Trophoblast cell (in vitro differentiated cells and primary cell): ENCODE measurements at regions not wholly inside any gene's neighbourhood (a gene's known extent, or its start where the extent isn't known, plus 50 kb on each side); places are given as distances from the start of the nearest gene placed in this dataset.

Experiments
- DNase-seq, 2 donors: peaks; one replicate each; pipeline ENCODE4 v3.0.0-alpha.2; 2016
- H2AFZ ChIP-seq: 2 replicates; pipeline ENCODE4 v1.6.1; 2013; ENCODE audit warnings: low read length, moderate library complexity, mild to moderate bottlenecking; ENCODE audit not compliant: insufficient read depth, poor library complexity
- H2AK5ac ChIP-seq: 2 replicates; pipeline ENCODE4 v1.6.1; 2013; ENCODE audit warnings: mild to moderate bottlenecking, low read length
- H2BK120ac ChIP-seq: 2 replicates; pipeline ENCODE4 v1.6.1; 2013; ENCODE audit warnings: low read length, mild to moderate bottlenecking, moderate library complexity; ENCODE audit not compliant: insufficient read depth, poor library complexity
- H2BK12ac ChIP-seq: 2 replicates; pipeline ENCODE4 v1.6.1; 2013; ENCODE audit warnings: mild to moderate bottlenecking, low read length, moderate library complexity
- H2BK5ac ChIP-seq: 2 replicates; pipeline ENCODE4 v1.6.1; 2013; ENCODE audit warnings: low read length, low read depth, moderate library complexity, mild to moderate bottlenecking; ENCODE audit not compliant: poor library complexity
- H3K14ac ChIP-seq: 2 replicates; pipeline ENCODE4 v1.6.1; 2013; ENCODE audit warnings: mild to moderate bottlenecking, low read length
- H3K18ac ChIP-seq: 2 replicates; pipeline ENCODE4 v1.6.1; 2013; ENCODE audit warnings: mild to moderate bottlenecking, low read length
- H3K23ac ChIP-seq: 2 replicates; pipeline ENCODE4 v1.6.1; 2013; ENCODE audit warnings: low read length
- H3K27ac ChIP-seq: 2 replicates; pipeline ENCODE4 v1.5.1; 2013; ENCODE audit warnings: low read depth, mild to moderate bottlenecking, inconsistent platforms, low read length, moderate library complexity
- H3K27me3 ChIP-seq: 2 replicates; pipeline ENCODE4 v1.6.1; 2013; ENCODE audit warnings: inconsistent platforms, mild to moderate bottlenecking, low read length, moderate library complexity; ENCODE audit not compliant: insufficient read depth
- H3K36me3 ChIP-seq, 2 experiments: 1 replicate in 1 of 2; 2 replicates in 1 of 2; pipeline ENCODE4 v1.6.1; 2013; ENCODE audit warnings: low read length in 2 of 2, mild to moderate bottlenecking in 2 of 2, moderate library complexity in 1 of 2; ENCODE audit not compliant: insufficient read depth in 2 of 2, control insufficient read depth in 1 of 2
- H3K4ac ChIP-seq: 2 replicates; pipeline ENCODE4 v1.6.1; 2013; ENCODE audit warnings: low read depth, mild to moderate bottlenecking, low read length, moderate library complexity
- H3K4me1 ChIP-seq, 2 experiments: 1 replicate in 1 of 2; 2 replicates in 1 of 2; pipeline ENCODE4 v1.6.1; 2013; ENCODE audit warnings: low read length in 2 of 2, mild to moderate bottlenecking in 2 of 2, moderate library complexity in 1 of 2; ENCODE audit not compliant: insufficient read depth in 2 of 2, control insufficient read depth in 1 of 2
- H3K4me2 ChIP-seq: 2 replicates; pipeline ENCODE4 v1.6.1; 2013; ENCODE audit warnings: inconsistent platforms, mild to moderate bottlenecking, low read length, moderate library complexity
- H3K4me3 ChIP-seq: 2 replicates; pipeline ENCODE4 v1.5.1; 2013; ENCODE audit warnings: mild to moderate bottlenecking, low read depth, low read length, inconsistent platforms
- H3K79me1 ChIP-seq: one replicate; pipeline ENCODE4 v1.6.1; 2013; ENCODE audit warnings: low read length
- H3K79me2 ChIP-seq: 2 replicates; pipeline ENCODE4 v1.6.1; 2013; ENCODE audit warnings: low read length, mild to moderate bottlenecking; ENCODE audit not compliant: control insufficient read depth, insufficient read depth, poor library complexity
- H3K9ac ChIP-seq: 2 replicates; pipeline ENCODE4 v1.6.1; 2013; ENCODE audit warnings: mild to moderate bottlenecking, low read length
- H3K9me3 ChIP-seq: 2 replicates; pipeline ENCODE4 v1.6.1; 2013; ENCODE audit warnings: low read depth, mild to moderate bottlenecking, control low read depth, inconsistent platforms, low read length; ENCODE audit not compliant: insufficient read depth
- H4K12ac ChIP-seq: 2 replicates; pipeline ENCODE4 v1.6.1; 2013; ENCODE audit warnings: low read depth, mild to moderate bottlenecking, low read length, moderate library complexity
- H4K8ac ChIP-seq: 2 replicates; pipeline ENCODE4 v1.6.1; 2013; ENCODE audit warnings: low read depth, mild to moderate bottlenecking, low read length, moderate library complexity
- H4K91ac ChIP-seq: one replicate; pipeline ENCODE4 v1.6.1; 2013; ENCODE audit warnings: low read depth, mild to moderate bottlenecking, low read length, moderate library complexity
- WGBS: extraction: QIAGEN DNeasy Blood & Tissue Kit; methylation state at CpG from one replicate; pipeline ENCODE4 v1.1.7; 2013; ENCODE audit warnings: missing lambda C conversion rate; ENCODE audit not compliant: insufficient read length, insufficient coverage; ENCODE audit errors: extremely low coverage; 5-methylcytosine and 5-hydroxymethylcytosine counted together

- Histone ChIP-seq H3K4me3 (no peak overlapping the region), H4K8ac (no peak overlapping the region), H3K4ac (no peak overlapping the region), H3K36me3 (no peaks in the 10 kb centered on the region), H2BK120ac (no peak overlapping the region), H3K9me3 (no peaks in the 10 kb centered on the region), H3K79me1 (peaks cover 3% of the 10 kb centered on the region), H3K14ac (no peak overlapping the region), H2BK12ac (no peak overlapping the region), H3K79me2 (no peaks in the 10 kb centered on the region), H4K12ac (no peak overlapping the region), H3K27me3 (no peaks in the 10 kb centered on the region), H3K18ac (no peak overlapping the region), H2AK5ac (no peak overlapping the region), H3K4me2 (no peak overlapping the region), H3K9ac (no peak overlapping the region), H3K4me1 (no peaks in the 10 kb centered on the region), H2AFZ (no peak overlapping the region), H2BK5ac (no peak overlapping the region), H4K91ac (peak overlapping the region; percentile 62), H3K23ac (no peak overlapping the region), H3K27ac (no peak overlapping the region)
- no peak for DNase-seq
Measured at GRCh38 chrY:13082748-13083147, 178.1 kb downstream of the DDX3Y start.

- Histone ChIP-seq H3K18ac (no peak overlapping the region), H3K36me3 (peaks cover 0 to 2% of the 10 kb centered on the region in 2 experiments), H4K91ac (peak overlapping the region; percentile 89), H2AFZ (no peak overlapping the region), H3K23ac (no peak overlapping the region), H3K9ac (no peak overlapping the region), H3K9me3 (no peaks in the 10 kb centered on the region), H3K4me2 (no peak overlapping the region), H4K12ac (no peak overlapping the region), H3K27me3 (no peaks in the 10 kb centered on the region), H2BK5ac (peak overlapping the region; percentile 98), H3K79me1 (peaks cover 12% of the 10 kb centered on the region), H4K8ac (no peak overlapping the region), H3K4me3 (no peak overlapping the region), H3K4me1 (peaks cover 8 to 14% of the 10 kb centered on the region in 2 experiments), H2AK5ac (no peak overlapping the region), H2BK120ac (peak overlapping the region; percentile 97), H2BK12ac (no peak overlapping the region), H3K4ac (no peak overlapping the region), H3K27ac (peak overlapping the region; percentile 97), H3K79me2 (no peaks in the 10 kb centered on the region), H3K14ac (no peak overlapping the region)
- WGBS = no CpG with 5 or more reads among the region's 5 CpGs
- DNase-seq = peak in 1 of 2 donors; percentile 15
Measured at GRCh38 chrY:13091575-13091974, 186.9 kb downstream of the DDX3Y start.

- no peak overlapping the region for H4K12ac ChIP-seq
- no peak overlapping the region for H3K23ac ChIP-seq
- H3K79me2 ChIP-seq = no peaks in the 10 kb centered on the region
- no peak overlapping the region for H3K4me2 ChIP-seq
- no peak overlapping the region for H3K4ac ChIP-seq
- no peak overlapping the region for H4K91ac ChIP-seq
- no peak overlapping the region for H2BK5ac ChIP-seq
- H3K27me3 ChIP-seq = no peaks in the 10 kb centered on the region
- H3K36me3 ChIP-seq = peaks cover 0 to 2% of the 10 kb centered on the region in 2 experiments
- H3K9me3 ChIP-seq = no peaks in the 10 kb centered on the region
- H3K79me1 ChIP-seq = peaks cover 14% of the 10 kb centered on the region
- no peak overlapping the region for H3K9ac ChIP-seq
- no peak overlapping the region for H3K18ac ChIP-seq
- peak in 1 of 2 donors; percentile 71 for DNase-seq
- no peak overlapping the region for H2AFZ ChIP-seq
- no CpG with 5 or more reads among the region's 2 CpGs for WGBS
- H2BK120ac ChIP-seq = no peak overlapping the region
- H3K4me1 ChIP-seq = peaks cover 8 to 16% of the 10 kb centered on the region in 2 experiments
- H3K4me3 ChIP-seq = no peak overlapping the region
- peak overlapping the region; percentile 83 for H3K27ac ChIP-seq
- no peak overlapping the region for H3K14ac ChIP-seq
- no peak overlapping the region for H4K8ac ChIP-seq
- no peak overlapping the region for H2BK12ac ChIP-seq
- no peak overlapping the region for H2AK5ac ChIP-seq
Measured at GRCh38 chrY:13092986-13093385, 188.3 kb downstream of the DDX3Y start.

GRCh38 chrY:13093461-13093860, 188.8 kb downstream of the DDX3Y start:
- no CpG with 5 or more reads among the region's 3 CpGs for WGBS

More at GRCh38 chrY:13093461-13093860, 188.8 kb downstream of the DDX3Y start:
- H4K12ac ChIP-seq = no peak overlapping the region
- peak overlapping the region; percentile 80 for H2BK120ac ChIP-seq
- H3K4me2 ChIP-seq = no peak overlapping the region
- no peak overlapping the region for H3K9ac ChIP-seq
- peak overlapping the region; percentile 80 for H4K91ac ChIP-seq
- H4K8ac ChIP-seq = peak overlapping the region; percentile 60
- peak overlapping the region; percentile 44 for H3K14ac ChIP-seq
- H3K27me3 ChIP-seq = no peaks in the 10 kb centered on the region
- H2BK12ac ChIP-seq = peak overlapping the region; percentile 64
- H2BK5ac ChIP-seq = peak overlapping the region; percentile 86
- no peak overlapping the region for H3K4me3 ChIP-seq
- no peak overlapping the region for H3K18ac ChIP-seq
- H3K36me3 ChIP-seq = peaks cover 0 to 2% of the 10 kb centered on the region in 2 experiments
- H3K23ac ChIP-seq = no peak overlapping the region
- no peak overlapping the region for H2AFZ ChIP-seq
- H2AK5ac ChIP-seq = no peak overlapping the region
- H3K27ac ChIP-seq = peak overlapping the region; percentile 83
- peaks cover 8 to 18% of the 10 kb centered on the region in 2 experiments for H3K4me1 ChIP-seq
- peaks cover 14% of the 10 kb centered on the region for H3K79me1 ChIP-seq
- no peaks in the 10 kb centered on the region for H3K79me2 ChIP-seq
- no peak for DNase-seq
- H3K4ac ChIP-seq = no peak overlapping the region
- no peaks in the 10 kb centered on the region for H3K9me3 ChIP-seq
